PC-9 (cell line): ENCODE measurements at regions not wholly inside any gene's neighbourhood (a gene's known extent, or its start where the extent isn't known, plus 50 kb on each side); places are given as distances from the start of the nearest gene placed in this dataset.

Experiments
- CTCF ChIP-seq: fragments of 200-600 bp; sonication (generic); conservative IDR thresholded peaks from 2 replicates; pipeline ENCODE4 v1.6.1; 2017; ENCODE audit warnings: mixed run types, antibody characterized with exemption, mild to moderate bottlenecking, moderate library complexity
- EZH2 ChIP-seq: fragments of 200-600 bp; sonication (generic); IDR thresholded peaks from 2 replicates; pipeline ENCODE4 v1.8.0; 2017; ENCODE audit warnings: antibody characterized with exemption, low read depth

- no peak for TF ChIP-seq CTCF
- no peak for TF ChIP-seq EZH2
These were observed 2365.9 kb downstream of the MAT2B start for GRCh38 chr5:165871291-165871690.
